T-helper 17 cell (primary cell): ENCODE measurements at regions not wholly inside any gene's neighbourhood (a gene's known extent, or its start where the extent isn't known, plus 50 kb on each side); places are given as distances from the start of the nearest gene placed in this dataset.
A peak's percentile ranks its signal among the peaks of the same experiment; 100 is the strongest.

Source experiments
- ATAC-seq: fragments of 150-1000 bp; cut with Tn5 transposase; 2 replicates; pipeline ENCODE4 v1.10.0; 2021; ENCODE audit warnings: mild to moderate bottlenecking, moderate library complexity
- DNase-seq, 3 donors: peaks; one replicate each; pipeline versions ENCODE4 v3.0.0 to v3.0.0-alpha.2; 2020 to 2021
- H3K9me3 ChIP-seq: one replicate; pipeline ENCODE4 v1.7.0; 2013; ENCODE audit warnings: low read length, mild to moderate bottlenecking; ENCODE audit not compliant: control insufficient read depth, poor library complexity, severe bottlenecking
- H3K27ac Mint-ChIP-seq: one replicate; pipeline ENCODE4 v1.8.0; 2022; ENCODE audit warnings: mild to moderate bottlenecking, moderate library complexity, mixed read lengths
- H3K27me3 Mint-ChIP-seq: one replicate; pipeline ENCODE4 v1.8.0; 2022; ENCODE audit warnings: mixed read lengths
- H3K36me3 Mint-ChIP-seq: one replicate; pipeline ENCODE4 v1.8.0; 2022; ENCODE audit warnings: low read depth, mixed read lengths
- H3K4me1 Mint-ChIP-seq: one replicate; pipeline ENCODE4 v1.8.0; 2022; ENCODE audit warnings: mild to moderate bottlenecking, mixed read lengths
- H3K4me3 Mint-ChIP-seq: one replicate; pipeline ENCODE4 v1.8.0; 2022; ENCODE audit warnings: mild to moderate bottlenecking, moderate library complexity, mixed read lengths

DNA sequence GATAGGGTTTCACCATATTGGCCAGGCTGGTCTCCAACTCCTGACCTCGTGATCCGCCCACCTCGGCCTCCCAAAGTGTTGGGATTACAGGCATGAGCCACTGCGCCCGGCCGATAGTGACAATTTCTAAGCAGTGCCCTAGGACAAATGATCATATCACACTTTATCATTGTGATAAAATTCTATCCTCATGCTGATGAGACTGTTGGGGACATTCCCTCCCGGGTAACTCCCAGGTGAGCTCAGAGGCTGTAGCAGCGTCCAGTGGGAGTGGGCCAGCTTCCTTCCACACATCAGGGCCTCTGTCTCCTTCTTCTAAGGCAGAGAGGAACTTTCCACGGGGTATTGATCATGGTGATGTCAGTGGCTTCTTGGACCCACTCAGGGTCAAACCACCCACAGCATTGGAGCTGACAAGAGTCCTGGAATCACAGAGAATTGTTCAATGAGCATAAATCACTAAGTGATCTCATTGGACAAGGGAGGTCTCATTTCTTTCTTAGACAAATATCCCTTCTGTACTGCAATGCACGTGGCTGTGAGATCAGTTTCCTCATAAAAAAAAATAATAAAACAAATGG lies 256.1 kb downstream of the KLF6 start:
- DNase-seq (no peak), ATAC-seq (no peak)
- Mint-ChIP-seq H3K27ac (no peak overlapping the region), H3K4me3 (no peak overlapping the region), H3K36me3 (peaks cover 2% of the 10 kb centered on the region), H3K27me3 (no peaks in the 10 kb centered on the region), H3K4me1 (peaks cover 2% of the 10 kb centered on the region)
- no peaks in the 10 kb centered on the region for H3K9me3 ChIP-seq

DNA sequence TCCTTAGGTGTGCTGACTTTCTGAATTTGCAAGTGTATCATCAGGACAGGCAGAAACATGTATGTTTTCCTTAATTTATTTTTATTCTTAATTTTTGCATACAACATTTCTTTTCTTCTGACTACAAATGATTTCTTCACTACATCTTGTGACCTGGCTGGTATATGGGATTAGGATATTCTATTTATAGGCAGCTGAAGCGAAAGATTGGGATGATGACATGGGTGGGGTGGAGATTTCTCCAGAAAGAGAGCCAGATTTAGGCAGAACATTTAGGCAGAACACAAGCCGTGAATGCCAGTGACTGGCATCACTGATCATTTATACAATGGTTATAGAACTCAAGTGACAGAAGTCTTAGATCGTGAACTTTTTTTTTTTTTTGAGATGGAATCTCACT lies 256.7 kb downstream of the KLF6 start:
- no peaks in the 10 kb centered on the region for H3K27me3 Mint-ChIP-seq
- H3K27ac Mint-ChIP-seq: no peak overlapping the region
- peaks cover 2% of the 10 kb centered on the region for H3K36me3 Mint-ChIP-seq
- DNase-seq (no peak), ATAC-seq (no peak)
- peaks cover 2% of the 10 kb centered on the region for H3K4me1 Mint-ChIP-seq
- H3K9me3 ChIP-seq: no peaks in the 10 kb centered on the region
- H3K4me3 Mint-ChIP-seq: no peak overlapping the region

DNA sequence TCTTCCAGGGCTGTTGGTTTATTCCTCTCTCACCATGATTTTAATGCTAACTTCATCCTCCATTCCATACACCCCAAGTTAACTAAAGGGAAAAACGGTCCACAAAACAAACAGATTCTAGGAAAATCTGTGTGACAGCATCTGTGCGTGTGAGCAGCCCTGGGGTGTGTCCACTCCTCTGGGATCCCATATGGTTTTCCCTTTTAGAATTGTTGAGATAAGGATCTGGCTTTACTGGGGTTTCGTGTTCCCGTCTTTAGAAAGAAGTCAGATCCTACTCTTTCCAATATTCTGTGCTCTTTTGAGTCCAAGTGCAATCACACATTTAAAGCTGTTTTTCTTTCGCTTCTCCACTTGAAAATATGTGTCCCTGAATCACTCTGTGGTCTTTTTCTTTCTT lies 257.1 kb downstream of the KLF6 start:
- H3K4me3 Mint-ChIP-seq: no peak overlapping the region
- H3K4me1 Mint-ChIP-seq: peaks cover 2% of the 10 kb centered on the region
- no peaks in the 10 kb centered on the region for H3K9me3 ChIP-seq
- no peak overlapping the region for H3K27ac Mint-ChIP-seq
- H3K36me3 Mint-ChIP-seq: peaks cover 2% of the 10 kb centered on the region
- H3K27me3 Mint-ChIP-seq: peaks cover under 1% of the 10 kb centered on the region
- no peak for ATAC-seq
- DNase-seq: no peak

- H3K27ac Mint-ChIP-seq: no peak overlapping the region
- peaks cover 3% of the 10 kb centered on the region for H3K36me3 Mint-ChIP-seq
- no peak overlapping the region for H3K4me3 Mint-ChIP-seq
- H3K27me3 Mint-ChIP-seq: peaks cover 8% of the 10 kb centered on the region
- no peak for DNase-seq
- ATAC-seq: no peak
- no peaks in the 10 kb centered on the region for H3K9me3 ChIP-seq
- H3K4me1 Mint-ChIP-seq: peaks cover 2% of the 10 kb centered on the region
Observed at GRCh38 chr10:3526727-3527501, 258.1 kb downstream of the KLF6 start.

- DNase-seq: no peak
- no peaks in the 10 kb centered on the region for H3K9me3 ChIP-seq
- peaks cover 2% of the 10 kb centered on the region for H3K4me1 Mint-ChIP-seq
- H3K27me3 Mint-ChIP-seq: peaks cover 11% of the 10 kb centered on the region
- H3K4me3 Mint-ChIP-seq: no peak overlapping the region
- peaks cover 4% of the 10 kb centered on the region for H3K36me3 Mint-ChIP-seq
- no peak for ATAC-seq
- no peak overlapping the region for H3K27ac Mint-ChIP-seq
Observed at GRCh38 chr10:3525832-3526449, 259.1 kb downstream of the KLF6 start.

DNA sequence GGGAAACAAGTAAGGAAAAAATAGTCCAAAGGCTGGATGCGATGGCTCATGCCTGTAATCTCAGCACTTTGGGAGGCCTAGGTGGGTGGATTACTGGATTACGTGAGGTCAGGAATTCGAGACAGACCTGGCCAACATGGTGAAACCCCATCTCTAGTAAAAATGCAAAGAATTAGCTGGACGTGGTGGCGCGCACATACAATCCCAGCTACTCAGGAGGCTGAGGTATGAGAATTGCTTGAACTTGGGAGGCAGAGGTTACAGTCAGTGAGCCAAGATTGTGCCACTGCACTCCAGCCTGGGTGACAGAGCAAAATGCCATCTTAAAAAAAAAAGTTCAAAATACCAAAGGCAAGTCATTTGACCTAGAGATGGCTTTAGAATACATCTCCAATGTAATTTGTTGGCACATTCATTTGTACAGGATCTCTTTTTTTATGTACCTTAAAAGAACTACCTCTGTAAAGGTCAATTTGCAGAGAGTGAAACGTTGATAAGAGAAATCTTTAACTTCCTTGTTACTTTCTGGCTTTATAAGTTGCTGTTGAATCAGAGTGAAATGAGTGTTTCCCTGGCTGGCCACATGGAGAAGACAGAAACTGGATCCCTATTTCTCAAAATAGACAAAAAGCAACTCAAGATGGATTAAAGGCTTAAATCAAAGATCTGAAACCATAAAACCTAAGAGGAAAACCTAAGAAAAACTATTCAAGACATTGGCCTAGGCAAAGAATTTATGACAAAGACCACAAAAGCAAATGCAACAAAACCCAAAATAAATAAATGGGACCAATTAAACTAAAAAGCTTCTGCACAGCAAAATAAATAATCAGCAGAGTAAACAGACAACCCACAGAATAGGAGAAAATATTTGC lies 260.7 kb downstream of the KLF6 start:
- ATAC-seq (no peak), DNase-seq (no peak)
- no peaks in the 10 kb centered on the region for H3K9me3 ChIP-seq
- H3K27ac Mint-ChIP-seq: peak overlapping the region; percentile 19
- peaks cover 2% of the 10 kb centered on the region for H3K4me1 Mint-ChIP-seq
- H3K27me3 Mint-ChIP-seq: peaks cover 15% of the 10 kb centered on the region
- peaks cover 4% of the 10 kb centered on the region for H3K36me3 Mint-ChIP-seq
- no peak overlapping the region for H3K4me3 Mint-ChIP-seq

DNA sequence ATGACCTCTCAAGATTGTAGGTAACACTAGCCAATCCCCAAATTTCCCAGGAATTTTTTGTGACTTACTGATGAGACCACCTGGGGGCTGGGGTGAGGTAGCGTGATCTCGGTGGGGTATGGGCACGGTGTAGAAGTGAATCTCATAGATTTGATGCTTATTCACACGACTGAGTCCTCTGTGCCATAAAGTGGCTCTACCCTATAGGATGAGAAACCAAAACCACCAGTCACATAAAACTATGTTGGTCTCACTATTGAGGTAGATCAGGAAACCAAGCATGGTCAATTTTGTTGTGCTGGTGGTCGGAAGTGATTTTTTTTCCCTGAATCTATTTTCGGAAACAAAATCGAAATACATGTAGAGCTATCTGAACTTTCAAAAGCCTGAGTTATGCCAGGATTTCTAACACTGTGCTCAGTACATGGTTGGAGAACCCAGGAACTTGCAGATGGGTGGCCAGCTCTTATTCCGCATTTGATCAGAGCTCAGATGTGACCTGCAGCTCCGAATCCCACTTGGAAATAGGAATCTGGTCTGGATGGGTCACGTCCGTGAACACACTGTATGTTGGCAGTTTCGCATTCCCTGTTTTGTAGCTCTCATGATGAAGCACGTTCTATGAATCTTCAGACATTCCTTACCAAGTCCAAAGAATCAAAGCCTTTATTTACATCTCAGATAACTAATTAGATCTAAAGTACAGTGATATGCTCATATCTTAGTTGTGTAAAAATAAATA lies 261.5 kb downstream of the KLF6 start:
- H3K27ac Mint-ChIP-seq: no peak overlapping the region
- H3K4me1 Mint-ChIP-seq: peaks cover 2% of the 10 kb centered on the region
- DNase-seq (no peak), ATAC-seq (no peak)
- H3K9me3 ChIP-seq: no peaks in the 10 kb centered on the region
- peaks cover 4% of the 10 kb centered on the region for H3K36me3 Mint-ChIP-seq
- peaks cover 15% of the 10 kb centered on the region for H3K27me3 Mint-ChIP-seq
- H3K4me3 Mint-ChIP-seq: no peak overlapping the region

DNA sequence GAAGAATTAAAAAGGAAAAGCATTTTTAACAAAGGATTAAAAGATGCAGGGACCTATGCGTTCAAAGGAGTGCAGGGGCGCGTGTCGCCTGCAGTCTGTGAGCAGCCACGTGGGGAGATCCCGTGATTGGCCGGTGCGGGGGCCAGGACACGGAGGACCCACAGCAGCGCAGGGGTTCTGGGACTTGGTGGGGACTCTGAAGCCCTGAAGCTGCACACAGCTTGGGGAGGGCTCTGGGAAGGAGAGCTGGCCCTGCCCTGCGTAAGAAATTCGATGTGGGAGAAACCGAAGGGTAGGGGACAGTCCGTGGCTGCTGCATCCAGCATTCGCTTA lies 268.1 kb downstream of the KLF6 start:
- Mint-ChIP-seq H3K27me3 (peaks cover 17% of the 10 kb centered on the region), H3K36me3 (peaks cover 2% of the 10 kb centered on the region), H3K4me3 (peak overlapping the region; percentile 56), H3K27ac (peak overlapping the region; percentile 12), H3K4me1 (peaks cover 5% of the 10 kb centered on the region)
- ATAC-seq: no peak
- no peaks in the 10 kb centered on the region for H3K9me3 ChIP-seq
- no peak for DNase-seq

- Mint-ChIP-seq H3K36me3 (peaks cover 2% of the 10 kb centered on the region), H3K4me3 (peak overlapping the region; percentile 56), H3K4me1 (peaks cover 5% of the 10 kb centered on the region), H3K27ac (peak overlapping the region; percentile 12), H3K27me3 (peaks cover 17% of the 10 kb centered on the region)
- H3K9me3 ChIP-seq: no peaks in the 10 kb centered on the region
- DNase-seq: no peak
- no peak for ATAC-seq
Observed at GRCh38 chr10:3516234-3516922, 268.6 kb downstream of the KLF6 start.

GRCh38 chr10:3514691-3515090 lies 270.3 kb downstream of the KLF6 start:
- ATAC-seq: no peak
- no peaks in the 10 kb centered on the region for H3K9me3 ChIP-seq
- DNase-seq: no peak
- Mint-ChIP-seq H3K4me1 (peaks cover 11% of the 10 kb centered on the region), H3K4me3 (no peak overlapping the region), H3K36me3 (peaks cover 2% of the 10 kb centered on the region), H3K27ac (no peak overlapping the region), H3K27me3 (peaks cover 10% of the 10 kb centered on the region)

DNA sequence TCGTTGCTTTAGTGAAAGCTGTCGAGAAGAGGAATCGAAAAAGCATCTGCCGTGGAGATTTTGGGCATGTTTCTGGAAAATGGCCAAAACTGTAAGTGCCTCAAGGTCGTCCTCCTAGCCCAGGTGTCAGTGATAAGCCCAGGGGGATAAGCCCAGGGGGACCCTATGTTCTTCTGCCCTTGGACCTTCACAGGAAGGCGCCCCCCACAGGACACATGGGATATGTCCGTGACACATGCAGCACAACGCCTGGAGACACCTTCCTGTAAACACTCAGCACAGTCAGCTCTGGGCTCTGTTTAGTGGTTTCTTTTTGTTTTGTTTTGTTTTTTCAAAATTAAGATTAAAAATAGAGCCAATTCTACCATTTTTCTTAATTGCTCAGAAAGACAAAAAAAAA lies 272.7 kb downstream of the KLF6 start:
- Mint-ChIP-seq H3K36me3 (peaks cover 2% of the 10 kb centered on the region), H3K4me3 (no peak overlapping the region), H3K27me3 (peaks cover 10% of the 10 kb centered on the region), H3K27ac (no peak overlapping the region), H3K4me1 (peaks cover 11% of the 10 kb centered on the region)
- DNase-seq (no peak), ATAC-seq (no peak)
- no peaks in the 10 kb centered on the region for H3K9me3 ChIP-seq

- DNase-seq: no peak
- H3K4me3 Mint-ChIP-seq: no peak overlapping the region
Observed at GRCh38 chr10:3511483-3511882, 273.5 kb downstream of the KLF6 start.

More at GRCh38 chr10:3511483-3511882, 273.5 kb downstream of the KLF6 start:
- Mint-ChIP-seq H3K4me1 (peaks cover 5% of the 10 kb centered on the region), H3K27me3 (peaks cover 5% of the 10 kb centered on the region), H3K36me3 (no peaks in the 10 kb centered on the region), H3K27ac (no peak overlapping the region)
- ATAC-seq: no peak
- no peaks in the 10 kb centered on the region for H3K9me3 ChIP-seq
